HepG2 (cell line): ENCODE measurements at regions not wholly inside any gene's neighbourhood (a gene's known extent, or its start where the extent isn't known, plus 50 kb on each side); places are given as distances from the start of the nearest gene placed in this dataset.

Experiments
- CBX5 ChIP-seq: sonication (generic); formaldehyde crosslinking; IDR thresholded peaks from 2 replicates; pipeline ENCODE4 v1.4.0; 2020; ENCODE audit warnings: missing genetic modification reagents, borderline replicate concordance
- CEBPB ChIP-seq: IDR thresholded peaks from 2 replicates; pipeline ENCODE4 v1.6.1; 2011; ENCODE audit warnings: low read depth, low read length, improper control_type of control experiment, borderline replicate concordance
- CEBPG ChIP-seq: IDR thresholded peaks from 2 replicates; pipeline ENCODE4 v1.6.1; 2016
- DNMT3B ChIP-seq: conservative IDR thresholded peaks from 2 replicates; pipeline ENCODE4 v1.6.1; 2016; ENCODE audit warnings: missing biosample characterization, control low read depth
- FOXA3 ChIP-seq: IDR thresholded peaks from 2 replicates; pipeline ENCODE4 v1.6.1; 2016; ENCODE audit warnings: missing genetic modification reagents, missing compliant biosample characterization
- HNRNPUL1 ChIP-seq: fragments of 200-400 bp; formaldehyde crosslinking; IDR thresholded peaks from 2 replicates; pipeline ENCODE4 v1.6.1; 2017; ENCODE audit warnings: low read depth, mild to moderate bottlenecking, low read length, moderate library complexity
- HOXA9 ChIP-seq: sonication (generic); formaldehyde crosslinking; IDR thresholded peaks from 2 replicates; pipeline ENCODE4 v1.8.1; 2022; ENCODE audit warnings: missing genetic modification reagents, mild to moderate bottlenecking, moderate library complexity, borderline replicate concordance
- KLF12 ChIP-seq: sonication (generic); formaldehyde crosslinking; IDR thresholded peaks from 2 replicates; pipeline ENCODE4 v1.4.0; 2020; ENCODE audit warnings: missing genetic modification reagents, borderline replicate concordance
- LCORL ChIP-seq, 2 experiments: fragments of 450-650 bp in 1 of 2; sonication (generic) in 1 of 2; formaldehyde crosslinking in 1 of 2; IDR thresholded peaks; 2 replicates each; pipeline versions ENCODE4 v1.5.0 to v1.6.1; 2017 to 2020; ENCODE audit warnings: antibody characterized with exemption in 1 of 2, missing genetic modification reagents in 1 of 2
- MAFK ChIP-seq, 2 experiments: IDR thresholded peaks in 1 of 2; conservative IDR thresholded peaks in 1 of 2; 2 replicates each; pipeline ENCODE4 v1.6.1; 2011; ENCODE audit warnings: improper control_type of control experiment in 2 of 2, low read length in 2 of 2
- MYC ChIP-seq: sonication (generic); formaldehyde crosslinking; IDR thresholded peaks from 2 replicates; pipeline ENCODE4 v1.9.0; 2021; ENCODE audit warnings: missing genetic modification reagents, borderline replicate concordance
- NFE2 ChIP-seq: sonication (generic); formaldehyde crosslinking; IDR thresholded peaks from 2 replicates; pipeline ENCODE4 v1.4.0; 2020; ENCODE audit warnings: missing genetic modification reagents
- NRL ChIP-seq: sonication (generic); formaldehyde crosslinking; IDR thresholded peaks from 2 replicates; pipeline ENCODE4 v1.5.0; 2020; ENCODE audit warnings: missing genetic modification reagents, mild to moderate bottlenecking, moderate library complexity, borderline replicate concordance
- PHF8 ChIP-seq: sonication (generic); formaldehyde crosslinking; IDR thresholded peaks from 2 replicates; pipeline ENCODE4 v1.5.0; 2020; ENCODE audit warnings: missing genetic modification reagents
- RAD21 ChIP-seq: fragments of 450-650 bp; formaldehyde crosslinking; IDR thresholded peaks from 2 replicates; pipeline ENCODE4 v1.5.0; 2020; ENCODE audit warnings: mild to moderate bottlenecking
- TEAD2 ChIP-seq: sonication (generic); formaldehyde crosslinking; IDR thresholded peaks from 2 replicates; pipeline ENCODE4 v1.9.0; 2021; ENCODE audit warnings: missing genetic modification reagents
- YEATS2 ChIP-seq: sonication (generic); formaldehyde crosslinking; IDR thresholded peaks from 2 replicates; pipeline ENCODE4 v1.4.0; 2020; ENCODE audit warnings: missing genetic modification reagents, borderline replicate concordance
- ZNF24 ChIP-seq: fragments of 450-650 bp; IDR thresholded peaks from 2 replicates; pipeline ENCODE4 v1.6.1; 2017; ENCODE audit warnings: antibody characterized with exemption, mild to moderate bottlenecking
- ZNF274 ChIP-seq: sonication (generic); formaldehyde crosslinking; IDR thresholded peaks from 2 replicates; pipeline ENCODE4 v1.5.1; 2020; ENCODE audit warnings: mild to moderate bottlenecking, missing genetic modification reagents
- ZNF33A ChIP-seq: sonication (generic); formaldehyde crosslinking; IDR thresholded peaks from 2 replicates; pipeline ENCODE4 v1.5.1; 2020; ENCODE audit warnings: missing genetic modification reagents, mild to moderate bottlenecking, moderate library complexity, borderline replicate concordance
- ZNF34 ChIP-seq: sonication (generic); formaldehyde crosslinking; IDR thresholded peaks from 2 replicates; pipeline ENCODE4 v1.4.0; 2020; ENCODE audit warnings: mild to moderate bottlenecking, missing genetic modification reagents, borderline replicate concordance
- ZNF550 ChIP-seq: sonication (generic); formaldehyde crosslinking; IDR thresholded peaks from 2 replicates; pipeline ENCODE4 v1.4.0; 2020; ENCODE audit warnings: mild to moderate bottlenecking, missing genetic modification reagents, borderline replicate concordance
- ZNF781 ChIP-seq: sonication (generic); formaldehyde crosslinking; IDR thresholded peaks from 2 replicates; pipeline ENCODE4 v1.5.1; 2020; ENCODE audit warnings: borderline replicate concordance, mild to moderate bottlenecking, missing genetic modification reagents; ENCODE audit errors: not compliant biosample characterization
- TF ChIP-seq, protein P1 (sequence below): sonication (generic); formaldehyde crosslinking; IDR thresholded peaks from 2 replicates; pipeline ENCODE4 v1.4.0; 2020; ENCODE audit warnings: missing genetic modification reagents
- TF ChIP-seq, protein P2 (sequence below): sonication (generic); formaldehyde crosslinking; IDR thresholded peaks from 2 replicates; pipeline ENCODE4 v1.5.1; 2020; ENCODE audit warnings: missing genetic modification reagents, mild to moderate bottlenecking, borderline replicate concordance
- TF ChIP-seq, protein P3 (sequence below): sonication (generic); formaldehyde crosslinking; IDR thresholded peaks from 2 replicates; pipeline ENCODE4 v1.4.0; 2020; ENCODE audit warnings: mild to moderate bottlenecking, missing genetic modification reagents

DNA sequence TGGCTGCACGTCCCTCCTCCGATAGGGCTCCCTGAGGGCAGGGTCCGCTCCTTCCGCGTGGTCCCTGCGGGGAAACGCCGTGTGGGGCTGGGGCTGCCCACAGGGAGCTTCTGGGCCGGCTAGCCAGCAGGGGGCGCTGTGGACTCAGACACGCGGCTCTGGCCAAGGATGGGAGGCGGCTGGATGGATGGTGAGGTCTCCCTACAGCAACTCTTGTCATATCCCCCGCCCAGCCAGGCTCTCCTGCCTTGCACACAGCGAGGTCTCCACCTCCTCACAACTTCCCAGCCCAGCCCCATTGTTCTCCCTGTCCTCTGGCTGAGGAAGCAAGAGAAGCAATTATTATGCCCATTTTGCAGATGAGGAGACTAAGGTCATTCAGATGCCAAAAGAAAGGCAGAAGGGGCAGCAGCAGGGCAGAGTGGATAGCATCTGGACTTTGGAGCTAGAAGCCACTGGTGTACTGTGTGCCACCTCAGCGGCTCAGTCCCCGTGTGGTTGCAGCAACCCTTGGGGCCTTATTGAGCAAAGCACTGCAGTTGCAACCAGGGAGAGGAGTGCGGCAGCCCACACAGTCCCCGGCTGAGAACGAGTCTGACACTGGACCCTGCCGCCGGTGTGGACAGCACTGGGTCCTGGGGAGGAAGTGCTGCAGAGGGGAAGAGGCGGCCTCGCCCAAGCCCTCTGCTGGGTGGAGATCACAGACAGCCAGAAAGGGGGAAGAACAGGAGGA is 99.0 kb downstream of the ZFP36L2 start (continued):
- TF ChIP-seq LCORL (IDR thresholded peaks at IDR 0.05) (no peak), LCORL (CRISPR knock-in tag; IDR thresholded peaks at IDR 0.05) (peak; percentile 71), ZNF274 (CRISPR knock-in tag) (0 out of 2 replicates have a peak, but pooled peaks have one; percentile 76), CEBPB (peak; percentile 43; the same call in 1 of the 2 replicates), PHF8 (CRISPR knock-in tag) (peak; percentile 35; the same call in 1 of the 2 replicates), HNRNPUL1 (no peak), ZNF550 (no peak), ZNF781 (CRISPR knock-in tag) (no peak), ZNF33A (CRISPR knock-in tag) (no peak), HOXA9 (no peak), MAFK (conservative IDR thresholded peaks at IDR 0.05 in 1 of 2, IDR thresholded peaks at IDR 0.05 in 1 of 2; ENCODE audit: low read length in 2 of 2) (no peak), MYC (CRISPR knock-in tag) (peak; percentile 87; the same call in 1 of the 2 replicates), NFE2 (no peak), CEBPG (CRISPR knock-in tag) (no peak; the same call in 1 of the 2 replicates), RAD21 (peak; percentile 97), CBX5 (CRISPR knock-in tag) (peak; percentile 51; the same call in 1 of the 2 replicates), DNMT3B (CRISPR knock-in tag) (no peak), YEATS2 (CRISPR knock-in tag) (peak; percentile 29; the same call in 1 of the 2 replicates), FOXA3 (CRISPR knock-in tag) (no peak), KLF12 (CRISPR knock-in tag) (no peak), TEAD2 (no peak), ZNF34 (CRISPR knock-in tag) (no peak), NRL (CRISPR knock-in tag) (peak; percentile 22), ZNF24 (0 out of 2 replicates have a peak, but pooled peaks have one; percentile 5)
- TF ChIP-seq, protein P1, sequence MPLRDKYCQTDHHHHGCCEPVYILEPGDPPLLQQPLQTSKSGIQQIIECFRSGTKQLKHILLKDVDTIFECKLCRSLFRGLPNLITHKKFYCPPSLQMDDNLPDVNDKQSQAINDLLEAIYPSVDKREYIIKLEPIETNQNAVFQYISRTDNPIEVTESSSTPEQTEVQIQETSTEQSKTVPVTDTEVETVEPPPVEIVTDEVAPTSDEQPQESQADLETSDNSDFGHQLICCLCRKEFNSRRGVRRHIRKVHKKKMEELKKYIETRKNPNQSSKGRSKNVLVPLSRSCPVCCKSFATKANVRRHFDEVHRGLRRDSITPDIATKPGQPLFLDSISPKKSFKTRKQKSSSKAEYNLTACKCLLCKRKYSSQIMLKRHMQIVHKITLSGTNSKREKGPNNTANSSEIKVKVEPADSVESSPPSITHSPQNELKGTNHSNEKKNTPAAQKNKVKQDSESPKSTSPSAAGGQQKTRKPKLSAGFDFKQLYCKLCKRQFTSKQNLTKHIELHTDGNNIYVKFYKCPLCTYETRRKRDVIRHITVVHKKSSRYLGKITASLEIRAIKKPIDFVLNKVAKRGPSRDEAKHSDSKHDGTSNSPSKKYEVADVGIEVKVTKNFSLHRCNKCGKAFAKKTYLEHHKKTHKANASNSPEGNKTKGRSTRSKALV (CRISPR knock-in tag) = no peak
- TF ChIP-seq, protein P2, sequence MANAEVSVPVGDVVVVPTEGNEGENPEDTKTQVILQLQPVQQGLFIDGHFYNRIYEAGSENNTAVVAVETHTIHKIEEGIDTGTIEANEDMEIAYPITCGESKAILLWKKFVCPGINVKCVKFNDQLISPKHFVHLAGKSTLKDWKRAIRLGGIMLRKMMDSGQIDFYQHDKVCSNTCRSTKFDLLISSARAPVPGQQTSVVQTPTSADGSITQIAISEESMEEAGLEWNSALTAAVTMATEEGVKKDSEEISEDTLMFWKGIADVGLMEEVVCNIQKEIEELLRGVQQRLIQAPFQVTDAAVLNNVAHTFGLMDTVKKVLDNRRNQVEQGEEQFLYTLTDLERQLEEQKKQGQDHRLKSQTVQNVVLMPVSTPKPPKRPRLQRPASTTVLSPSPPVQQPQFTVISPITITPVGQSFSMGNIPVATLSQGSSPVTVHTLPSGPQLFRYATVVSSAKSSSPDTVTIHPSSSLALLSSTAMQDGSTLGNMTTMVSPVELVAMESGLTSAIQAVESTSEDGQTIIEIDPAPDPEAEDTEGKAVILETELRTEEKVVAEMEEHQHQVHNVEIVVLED (CRISPR knock-in tag) = no peak
- TF ChIP-seq, protein P3, sequence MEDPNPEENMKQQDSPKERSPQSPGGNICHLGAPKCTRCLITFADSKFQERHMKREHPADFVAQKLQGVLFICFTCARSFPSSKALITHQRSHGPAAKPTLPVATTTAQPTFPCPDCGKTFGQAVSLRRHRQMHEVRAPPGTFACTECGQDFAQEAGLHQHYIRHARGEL (CRISPR knock-in tag) = 0 out of 2 replicates have a peak, but pooled peaks have one; percentile 55
